Astrocyte (in vitro differentiated cells and primary cell): ENCODE measurements at regions not wholly inside any gene's neighbourhood (a gene's known extent, or its start where the extent isn't known, plus 50 kb on each side); places are given as distances from the start of the nearest gene placed in this dataset.

Source experiments
- DNase-seq: peaks from one replicate; pipeline ENCODE4 v3.0.0-alpha.2; 2010; ENCODE audit warnings: low read depth
- FAIRE-seq: peaks from 2 replicates; lab custom pipeline; 2011; peaks lifted over from hg19 to GRCh38; lab: Jason Lieb, UNC
- H2AFZ ChIP-seq: 2 replicates; pipeline ENCODE4 v1.6.0; 2012; ENCODE audit warnings: low read depth, low read length, inconsistent platforms
- H3K27ac ChIP-seq: 2 replicates; pipeline ENCODE4 v1.5.1; 2011; ENCODE audit warnings: low read depth, low read length, inconsistent platforms
- H3K27me3 ChIP-seq: 2 replicates; pipeline ENCODE4 v1.6.0; 2011; ENCODE audit warnings: low read length, inconsistent platforms; ENCODE audit not compliant: insufficient read depth
- H3K36me3 ChIP-seq: 2 replicates; pipeline ENCODE4 v1.5.1; 2011; ENCODE audit warnings: low read length, inconsistent platforms; ENCODE audit not compliant: insufficient read depth
- H3K4me1 ChIP-seq: 2 replicates; pipeline ENCODE4 v1.5.1; 2011; ENCODE audit warnings: low read length, inconsistent platforms; ENCODE audit not compliant: insufficient read depth
- H3K4me2 ChIP-seq: 2 replicates; pipeline ENCODE4 v1.6.0; 2012; ENCODE audit warnings: low read length, inconsistent platforms
- H3K4me3 ChIP-seq: 2 replicates; pipeline ENCODE4 v1.5.1; 2011; ENCODE audit warnings: low read depth, mild to moderate bottlenecking, low read length, inconsistent platforms; ENCODE audit not compliant: insufficient read depth
- H3K79me2 ChIP-seq: 2 replicates; pipeline ENCODE4 v1.6.0; 2012; ENCODE audit warnings: mild to moderate bottlenecking, low read length, inconsistent platforms; ENCODE audit not compliant: insufficient read depth
- H3K9ac ChIP-seq: 2 replicates; pipeline ENCODE4 v1.6.0; 2012; ENCODE audit warnings: mild to moderate bottlenecking, low read length, inconsistent platforms
- H3K9me3 ChIP-seq: 2 replicates; pipeline ENCODE4 v1.5.1; 2012; ENCODE audit warnings: low read depth, mild to moderate bottlenecking, low read length, inconsistent platforms; ENCODE audit not compliant: insufficient read depth
- H4K20me1 ChIP-seq: 2 replicates; pipeline ENCODE4 v1.6.0; 2012; ENCODE audit warnings: low read length, inconsistent platforms; ENCODE audit not compliant: insufficient read depth
- H3K27ac Mint-ChIP-seq: one replicate; pipeline ENCODE4 v1.8.0; 2021; ENCODE audit warnings: mild to moderate bottlenecking, mixed read lengths; ENCODE audit not compliant: unreplicated experiment
- H3K27me3 Mint-ChIP-seq: one replicate; pipeline ENCODE4 v1.8.0; 2021; ENCODE audit warnings: low read depth, mixed read lengths; ENCODE audit not compliant: unreplicated experiment
- H3K36me3 Mint-ChIP-seq: one replicate; pipeline ENCODE4 v1.8.0; 2021; ENCODE audit warnings: low read depth, mixed read lengths; ENCODE audit not compliant: unreplicated experiment
- H3K4me1 Mint-ChIP-seq: one replicate; pipeline ENCODE4 v1.8.0; 2021; ENCODE audit warnings: low read depth, mixed read lengths; ENCODE audit not compliant: unreplicated experiment
- H3K4me3 Mint-ChIP-seq: one replicate; pipeline ENCODE4 v1.8.0; 2021; ENCODE audit warnings: mild to moderate bottlenecking, moderate library complexity, mixed read lengths; ENCODE audit not compliant: unreplicated experiment
- H3K9me3 Mint-ChIP-seq: one replicate; pipeline ENCODE4 v1.8.0; 2021; ENCODE audit warnings: mild to moderate bottlenecking, mixed read lengths; ENCODE audit not compliant: unreplicated experiment
- CTCF ChIP-seq: IDR thresholded peaks from 2 replicates; pipeline ENCODE4 v1.5.1; 2011; ENCODE audit warnings: low read depth, mild to moderate bottlenecking, inconsistent platforms, low read length, moderate library complexity; ENCODE audit not compliant: insufficient read depth
- EZH2 ChIP-seq: IDR thresholded peaks from 2 replicates; pipeline ENCODE4 v1.6.1; 2012; ENCODE audit warnings: mild to moderate bottlenecking, low read length, inconsistent platforms; ENCODE audit not compliant: insufficient read depth

- Histone ChIP-seq H3K27me3 (peaks cover 31% of the 10 kb centered on the region), H3K9ac (no peak overlapping the region), H4K20me1 (no peaks in the 10 kb centered on the region), H3K4me1 (no peaks in the 10 kb centered on the region), H2AFZ (no peak overlapping the region), H3K4me3 (no peak overlapping the region), H3K4me2 (no peak overlapping the region), H3K36me3 (no peaks in the 10 kb centered on the region), H3K27ac (no peak overlapping the region), H3K79me2 (no peaks in the 10 kb centered on the region), H3K9me3 (no peaks in the 10 kb centered on the region)
- DNase-seq (no peak), FAIRE-seq (no peak)
- no peak overlapping the region for H3K27ac Mint-ChIP-seq
- H3K4me1 Mint-ChIP-seq: peaks cover 15% of the 10 kb centered on the region
- H3K27me3 Mint-ChIP-seq: peaks cover 45% of the 10 kb centered on the region
- H3K9me3 Mint-ChIP-seq: peaks cover 8% of the 10 kb centered on the region
- no peak overlapping the region for H3K4me3 Mint-ChIP-seq
- no peaks in the 10 kb centered on the region for H3K36me3 Mint-ChIP-seq
- no peak for TF ChIP-seq CTCF
- no peak for TF ChIP-seq EZH2
Observed at GRCh38 chr4:77235289-77235854, 78.4 kb downstream of the CCNG2 start.

- Mint-ChIP-seq H3K4me1 (peaks cover 15% of the 10 kb centered on the region), H3K27ac (no peak overlapping the region), H3K27me3 (peaks cover 52% of the 10 kb centered on the region), H3K4me3 (no peak overlapping the region), H3K9me3 (peaks cover 5% of the 10 kb centered on the region), H3K36me3 (no peaks in the 10 kb centered on the region)
- Histone ChIP-seq H3K4me2 (no peak overlapping the region), H2AFZ (no peak overlapping the region), H3K9me3 (no peaks in the 10 kb centered on the region), H3K27me3 (peaks cover 39% of the 10 kb centered on the region), H3K9ac (no peak overlapping the region), H3K27ac (no peak overlapping the region), H3K79me2 (no peaks in the 10 kb centered on the region), H3K4me1 (no peaks in the 10 kb centered on the region), H3K4me3 (no peak overlapping the region), H3K36me3 (no peaks in the 10 kb centered on the region), H4K20me1 (no peaks in the 10 kb centered on the region)
- no peak for FAIRE-seq
- TF ChIP-seq EZH2 (no peak), CTCF (no peak)
- no peak for DNase-seq
Observed at GRCh38 chr4:77236806-77237205, 79.8 kb downstream of the CCNG2 start.

GRCh38 chr4:77240469-77241066, 83.6 kb downstream of the CCNG2 start:
- H3K79me2 ChIP-seq: no peaks in the 10 kb centered on the region
- no peaks in the 10 kb centered on the region for H3K9me3 Mint-ChIP-seq
- DNase-seq (peak; percentile 8), FAIRE-seq (peak; percentile 5)
- no peaks in the 10 kb centered on the region for H3K4me1 ChIP-seq
- TF ChIP-seq EZH2 (no peak), CTCF (peak; percentile 56)
- no peak overlapping the region for H3K27ac ChIP-seq
- H2AFZ ChIP-seq: no peak overlapping the region
- H3K36me3 Mint-ChIP-seq: no peaks in the 10 kb centered on the region
- no peak overlapping the region for H3K4me2 ChIP-seq
- no peaks in the 10 kb centered on the region for H3K4me1 Mint-ChIP-seq
- H3K4me3 Mint-ChIP-seq: no peak overlapping the region
- no peak overlapping the region for H3K27ac Mint-ChIP-seq
- H3K4me3 ChIP-seq: no peak overlapping the region
- H3K36me3 ChIP-seq: no peaks in the 10 kb centered on the region
- peaks cover 32% of the 10 kb centered on the region for H3K27me3 ChIP-seq
- no peaks in the 10 kb centered on the region for H4K20me1 ChIP-seq
- no peaks in the 10 kb centered on the region for H3K9me3 ChIP-seq
- H3K9ac ChIP-seq: no peak overlapping the region
- H3K27me3 Mint-ChIP-seq: peaks cover 56% of the 10 kb centered on the region
